GM23338 (cell line): ENCODE measurements at regions not wholly inside any gene's neighbourhood (a gene's known extent, or its start where the extent isn't known, plus 50 kb on each side); places are given as distances from the start of the nearest gene placed in this dataset.

Experiments used
- ATAC-seq: fragments of 200-7000 bp; cut with Tn5 transposase; 3 replicates; pipeline ENCODE4 v1.9.1; 2020
- DNase-seq: peaks from one replicate; pipeline ENCODE4 v3.0.0-alpha.2; 2015; ENCODE audit warnings: low spot score
- H2AFZ ChIP-seq: fragments of 200-600 bp; sonication (generic); 2 replicates; pipeline ENCODE4 v1.8.0; 2016; ENCODE audit warnings: antibody characterized with exemption, mild to moderate bottlenecking, moderate library complexity
- H3F3A ChIP-seq: fragments of 200-600 bp; sonication (generic); replicated peaks from 2 replicates; pipeline ENCODE4 v1.8.0; 2017; ENCODE audit warnings: antibody characterized with exemption, mixed run types, low read depth
- H3K27ac ChIP-seq: fragments of 200-600 bp; sonication (generic); 2 replicates; pipeline ENCODE4 v1.6.1; 2016; ENCODE audit warnings: low read depth
- H3K27me3 ChIP-seq: fragments of 200-600 bp; sonication (generic); 2 replicates; pipeline ENCODE4 v1.8.0; 2016; ENCODE audit warnings: mild to moderate bottlenecking, mixed run types, moderate library complexity; ENCODE audit not compliant: insufficient read depth
- H3K36me3 ChIP-seq: fragments of 200-600 bp; sonication (generic); 2 replicates; pipeline ENCODE4 v1.8.0; 2016; ENCODE audit warnings: mild to moderate bottlenecking; ENCODE audit not compliant: insufficient read depth
- H3K4me1 ChIP-seq: fragments of 200-600 bp; sonication (generic); 2 replicates; pipeline ENCODE4 v1.8.0; 2016; ENCODE audit warnings: mild to moderate bottlenecking, moderate library complexity; ENCODE audit not compliant: insufficient read depth
- H3K4me2 ChIP-seq: fragments of 200-600 bp; sonication (generic); 2 replicates; pipeline ENCODE4 v1.7.1; 2017; ENCODE audit warnings: mixed run types
- H3K4me3 ChIP-seq: fragments of 200-600 bp; sonication (generic); 2 replicates; pipeline ENCODE4 v1.6.1; 2016; ENCODE audit warnings: mixed run types
- H3K79me2 ChIP-seq: fragments of 200-600 bp; sonication (generic); replicated peaks from 2 replicates; pipeline ENCODE4 v1.8.0; 2017; ENCODE audit warnings: mild to moderate bottlenecking; ENCODE audit not compliant: insufficient read depth
- H3K9me2 ChIP-seq: fragments of 200-600 bp; sonication (generic); 2 replicates; pipeline ENCODE4 v1.8.0; 2017; ENCODE audit not compliant: insufficient read depth
- H4K20me1 ChIP-seq: fragments of 200-600 bp; sonication (generic); replicated peaks from 2 replicates; pipeline ENCODE4 v1.8.0; 2017; ENCODE audit warnings: mild to moderate bottlenecking; ENCODE audit not compliant: insufficient read depth
- H3K27ac Mint-ChIP-seq: 2 replicates; pipeline ENCODE4 v1.8.0; 2020; ENCODE audit warnings: inconsistent platforms, mild to moderate bottlenecking, moderate library complexity, mixed read lengths
- H3K27me3 Mint-ChIP-seq: 3 replicates; pipeline ENCODE4 v1.8.0; 2022; ENCODE audit warnings: low read depth, mild to moderate bottlenecking, moderate library complexity, mixed read lengths, inconsistent platforms; ENCODE audit not compliant: insufficient read depth, poor library complexity
- H3K36me3 Mint-ChIP-seq: 3 replicates; pipeline ENCODE4 v1.8.0; 2021; ENCODE audit warnings: low read depth, mild to moderate bottlenecking, inconsistent platforms, moderate library complexity, mixed read lengths
- H3K4me1 Mint-ChIP-seq: 3 replicates; pipeline ENCODE4 v1.8.0; 2020; ENCODE audit warnings: mild to moderate bottlenecking, inconsistent platforms, mixed read lengths
- H3K4me3 Mint-ChIP-seq: 3 replicates; pipeline ENCODE4 v1.8.0; 2021; ENCODE audit warnings: moderate library complexity, mild to moderate bottlenecking, inconsistent platforms, mixed read lengths
- H3K9me3 Mint-ChIP-seq: 3 replicates; pipeline ENCODE4 v1.8.0; 2020; ENCODE audit warnings: moderate library complexity, mild to moderate bottlenecking, inconsistent platforms, mixed read lengths
- CREB1 ChIP-seq: fragments of 250-450 bp; sonication (Bioruptor Pico); IDR thresholded peaks from 2 replicates; pipeline ENCODE4 v1.5.0; 2020; ENCODE audit warnings: low read depth, mild to moderate bottlenecking, moderate library complexity
- CTCF ChIP-seq, 2 experiments: fragments of 200-600 bp in 1 of 2; sonication (generic) in 1 of 2; conservative IDR thresholded peaks; 2 replicates each; pipeline versions ENCODE4 v1.5.1 to v1.6.1; 2016 to 2017; ENCODE audit warnings: antibody characterized with exemption in 2 of 2, low read depth in 2 of 2, mild to moderate bottlenecking in 2 of 2, moderate library complexity in 1 of 2
- ETS1 ChIP-seq: IDR thresholded peaks from 2 replicates; pipeline ENCODE4 v1.6.1; 2016; ENCODE audit warnings: antibody characterized with exemption
- EZH2 ChIP-seq: fragments of 200-600 bp; sonication (generic); IDR thresholded peaks from one replicate; pipeline ENCODE4 v1.8.0; 2017; ENCODE audit warnings: antibody characterized with exemption, mild to moderate bottlenecking, low read depth; ENCODE audit not compliant: unreplicated experiment
- EZH2phosphoT487 ChIP-seq: fragments of 200-600 bp; sonication (generic); IDR thresholded peaks from one replicate; pipeline ENCODE4 v1.8.1; 2018; ENCODE audit warnings: antibody characterized with exemption; ENCODE audit not compliant: unreplicated experiment
- JUNB ChIP-seq: IDR thresholded peaks from one replicate; pipeline ENCODE4 v1.6.1; 2016; ENCODE audit warnings: antibody characterized with exemption; ENCODE audit not compliant: unreplicated experiment
- NANOG ChIP-seq: IDR thresholded peaks from 2 replicates; pipeline ENCODE4 v1.6.1; 2016; ENCODE audit warnings: antibody characterized with exemption, borderline replicate concordance
- POLR2AphosphoS5 ChIP-seq: IDR thresholded peaks from 2 replicates; pipeline ENCODE4 v1.6.1; 2016; ENCODE audit warnings: antibody characterized with exemption, low read depth
- REST ChIP-seq: IDR thresholded peaks from one replicate; pipeline ENCODE4 v1.6.1; 2018; ENCODE audit warnings: antibody characterized with exemption; ENCODE audit not compliant: unreplicated experiment
- STAT1 ChIP-seq: IDR thresholded peaks from one replicate; pipeline ENCODE4 v1.6.1; 2016; ENCODE audit warnings: antibody characterized with exemption; ENCODE audit not compliant: unreplicated experiment
- ZNF114 ChIP-seq: fragments of 250-450 bp; sonication (Bioruptor Pico); IDR thresholded peaks from 2 replicates; pipeline ENCODE4 v1.5.0; 2020; ENCODE audit warnings: mild to moderate bottlenecking, moderate library complexity
- ZNF331 ChIP-seq: fragments of 250-450 bp; sonication (Bioruptor Pico); IDR thresholded peaks from 2 replicates; pipeline ENCODE4 v1.5.0; 2020; ENCODE audit warnings: low read depth, mild to moderate bottlenecking, moderate library complexity
- ZNF462 ChIP-seq: fragments of 250-450 bp; sonication (Bioruptor Pico); IDR thresholded peaks from 2 replicates; pipeline ENCODE4 v1.5.0; 2020; ENCODE audit warnings: mild to moderate bottlenecking, moderate library complexity

GRCh38 chr9:136611119-136611518 lies 51.6 kb upstream of the EGFL7 start:
- Histone ChIP-seq H3K27me3 (no peaks in the 10 kb centered on the region), H3K9me2 (no peaks in the 10 kb centered on the region), H3K4me2 (no peak overlapping the region), H3K4me1 (no peaks in the 10 kb centered on the region), H3F3A (no peaks in the 10 kb centered on the region), H2AFZ (no peak overlapping the region), H4K20me1 (no peaks in the 10 kb centered on the region), H3K79me2 (no peaks in the 10 kb centered on the region), H3K36me3 (no peaks in the 10 kb centered on the region), H3K4me3 (no peak overlapping the region), H3K27ac (no peak overlapping the region)
- DNase-seq (no peak), ATAC-seq (no peak)
- H3K4me1 Mint-ChIP-seq = peaks cover 16% of the 10 kb centered on the region
- no peak overlapping the region for H3K4me3 Mint-ChIP-seq
- no peaks in the 10 kb centered on the region for H3K9me3 Mint-ChIP-seq
- peaks cover 18% of the 10 kb centered on the region for H3K27me3 Mint-ChIP-seq
- H3K27ac Mint-ChIP-seq = no peak overlapping the region
- TF ChIP-seq EZH2 (no peak), ZNF114 (no peak), CTCF (conservative IDR thresholded peaks at IDR 0.05; ENCODE audit: low read depth in 2 of 2) (no peak), EZH2phosphoT487 (no peak), JUNB (no peak), POLR2AphosphoS5 (no peak), NANOG (no peak), ZNF462 (CRISPR knock-in tag) (no peak), STAT1 (no peak), CREB1 (CRISPR knock-in tag) (no peak), ZNF331 (CRISPR knock-in tag) (no peak), ETS1 (no peak), REST (no peak)
- no peaks in the 10 kb centered on the region; the same call in 2 of the 3 replicates for H3K36me3 Mint-ChIP-seq
